ENCODE measurements at regions not wholly inside any gene's neighbourhood (a gene's known extent, or its start where the extent isn't known, plus 50 kb on each side); places are given as distances from the start of the nearest gene placed in this dataset.

DNA sequence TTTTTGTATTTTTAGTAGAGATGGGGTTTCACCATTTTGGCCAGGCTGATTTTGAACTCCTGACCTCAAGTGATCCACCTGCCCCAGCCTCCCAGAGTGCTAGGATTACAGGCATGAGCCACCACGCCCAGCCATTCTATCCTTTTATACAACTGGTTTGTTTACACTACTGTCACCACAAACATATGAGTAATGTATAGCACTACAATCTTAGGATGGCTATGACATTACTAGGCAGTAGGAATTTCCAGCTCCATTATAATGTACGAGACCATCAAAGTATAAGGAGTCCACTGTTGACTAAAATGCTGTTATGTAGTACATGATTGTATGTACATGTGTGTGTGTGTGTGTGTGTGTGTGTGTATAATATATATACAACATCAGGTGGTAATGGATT, 1126.1 kb upstream of the LRRN3 start (continued):
- TF ChIP-seq RAD51 (IDR thresholded peaks at IDR 0.05) (no peak), FOXM1 (IDR thresholded peaks at IDR 0.05; ENCODE audit: low read depth, low read length) (no peak), RELA (IDR thresholded peaks at IDR 0.05; ENCODE audit: borderline replicate concordance, partially characterized antibody) (no peak), ZBTB11 (CRISPR knock-in tag; IDR thresholded peaks at IDR 0.05) (no peak), HDAC2 (IDR thresholded peaks at IDR 0.05) (no peak), TARDBP (IDR thresholded peaks at IDR 0.05; ENCODE audit: borderline replicate concordance) (no peak), ATF7 (IDR thresholded peaks at IDR 0.05; ENCODE audit: low read depth) (no peak), ZNF622 (IDR thresholded peaks at IDR 0.05) (no peak)

DNA sequence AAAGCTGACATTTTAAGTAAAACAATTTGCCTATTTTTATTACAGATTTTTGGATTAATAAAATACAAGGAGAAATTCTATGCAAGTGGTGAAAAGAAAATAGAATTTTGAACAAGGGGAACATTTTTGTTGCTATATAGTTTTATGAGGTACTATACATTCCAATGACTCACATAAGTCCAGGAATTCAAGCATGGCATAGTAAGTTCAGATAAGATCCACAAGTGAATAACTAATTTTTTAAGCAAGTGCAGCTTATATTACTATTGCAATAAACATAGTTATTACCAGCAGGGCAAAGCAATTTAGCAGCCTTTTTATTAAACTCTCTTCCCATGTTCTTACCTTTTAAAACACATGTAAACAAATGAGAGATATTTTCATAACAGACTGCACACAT, 1123.5 kb upstream of the LRRN3 start:
- no peak for FAIRE-seq
- TF ChIP-seq ELK1 (IDR thresholded peaks at IDR 0.05; ENCODE audit: low read depth, low read length), result no peak
- no peak for TF ChIP-seq IKZF2 (IDR thresholded peaks at IDR 0.05)
- no peak for TF ChIP-seq PAX5 (IDR thresholded peaks at IDR 0.05; ENCODE audit: borderline replicate concordance, low read depth, low read length)
- TF ChIP-seq MXI1 (IDR thresholded peaks at IDR 0.05; ENCODE audit: low read depth, low read length), result no peak
- no peak for TF ChIP-seq KAT2A (conservative IDR thresholded peaks at IDR 0.05; ENCODE audit: control insufficient read depth, low read depth, low read length)
- TF ChIP-seq SIN3A (IDR thresholded peaks at IDR 0.05; ENCODE audit: low read depth, low read length), result no peak
- no peak for TF ChIP-seq POLR2A (IDR thresholded peaks at IDR 0.05; ENCODE audit: low read depth, low read length)
- TF ChIP-seq MTA2 (IDR thresholded peaks at IDR 0.05; ENCODE audit: low read depth), result no peak
- TF ChIP-seq NR2C1 (IDR thresholded peaks at IDR 0.05), result no peak
- no peak for TF ChIP-seq NR2F1 (conservative IDR thresholded peaks at IDR 0.05)
- TF ChIP-seq EZH2 (IDR thresholded peaks at IDR 0.05; ENCODE audit: borderline replicate concordance, control insufficient read depth, low read depth, low read length), result no peak
- TF ChIP-seq YBX1 (IDR thresholded peaks at IDR 0.05), result no peak
- no peak for TF ChIP-seq PAX8 (IDR thresholded peaks at IDR 0.05)
- TF ChIP-seq ZNF217 (IDR thresholded peaks at IDR 0.05), result no peak
- no peak for TF ChIP-seq CREB1 (IDR thresholded peaks at IDR 0.05; ENCODE audit: low read depth)
- TF ChIP-seq NFIC (IDR thresholded peaks at IDR 0.05; ENCODE audit: low read depth, low read length), result no peak

More for the DNA sequence above, 1123.5 kb upstream of the LRRN3 start:
- RAD21 ChIA-PET (ENCODE audit: unreplicated experiment), result no interaction called here
- Histone ChIP-seq H3K79me2 (ENCODE audit: control insufficient read depth, insufficient read depth, low read length) (no peaks in the 10 kb centered on the region), H3K4me1 (ENCODE audit: control insufficient read depth, insufficient read depth, low read length) (no peaks in the 10 kb centered on the region), H4K20me1 (ENCODE audit: control insufficient read depth, insufficient read depth) (no peaks in the 10 kb centered on the region), H3K9ac (ENCODE audit: control insufficient read depth, insufficient read depth, low read length) (no peak overlapping the region), H2AFZ (ENCODE audit: control insufficient read depth, low read depth, low read length) (no peak overlapping the region), H3K9me3 (replicated peaks; ENCODE audit: control insufficient read depth, insufficient read depth, low read length) (no peaks in the 10 kb centered on the region), H3K27me3 (replicated peaks in 1 of 2; ENCODE audit: control insufficient read depth in 2 of 2, insufficient read depth in 2 of 2, low read length in 1 of 2) (no peaks in the 10 kb centered on the region), H3K36me3 (ENCODE audit: control insufficient read depth in 2 of 2, insufficient read depth in 2 of 2, low read length in 1 of 2) (no peaks in the 10 kb centered on the region), H3K4me2 (ENCODE audit: control insufficient read depth, insufficient read depth) (no peak overlapping the region), H3K4me3 (no peak overlapping the region), H3K27ac (ENCODE audit: control insufficient read depth, insufficient read depth) (no peak overlapping the region)
- BruUV-seq (replicated peaks), result no TSS peak
- CTCF ChIA-PET, result no interaction called here
- ATAC-seq (no peak), DNase-seq (ENCODE audit: low read depth, low spot score) (no peak)
- in situ Hi-C loops (cut with MboI) (no loop called here), intact Hi-C loops (cut with micrococcal nuclease; ENCODE audit: unreplicated experiment) (no loop called here)
- SMC1A ChIA-PET (ENCODE audit: uncharacterized antibody, unreplicated experiment), result interaction anchor here (1.4 kb wide), 1 partner anchor 11 kb away, joined by 3 read pairs; no protein-coding TSS in a partner anchor
- POLR2A ChIA-PET, result no interaction called here
